ENCODE measurements at regions not wholly inside any gene's neighbourhood (a gene's known extent, or its start where the extent isn't known, plus 50 kb on each side); places are given as distances from the start of the nearest gene placed in this dataset.

GRCh38 chr5:167712986-167713585 is 578.4 kb upstream of the WWC1 start:
- TF ChIP-seq CSRNP3 (CRISPR knock-in tag; IDR thresholded peaks at IDR 0.05), result no peak
- no peak for TF ChIP-seq GLIS3 (CRISPR knock-in tag; IDR thresholded peaks at IDR 0.05)
- TF ChIP-seq PPARA (CRISPR knock-in tag; IDR thresholded peaks at IDR 0.05; ENCODE audit: borderline replicate concordance), result no peak
- no peak for TF ChIP-seq TOX (CRISPR knock-in tag; IDR thresholded peaks at IDR 0.05; ENCODE audit: borderline replicate concordance)
- no peak for TF ChIP-seq PATZ1 (CRISPR knock-in tag; IDR thresholded peaks at IDR 0.05; ENCODE audit: borderline replicate concordance)
- TF ChIP-seq ZFP30 (CRISPR knock-in tag; IDR thresholded peaks at IDR 0.05), result no peak
- TF ChIP-seq TSHZ2 (CRISPR knock-in tag; IDR thresholded peaks at IDR 0.05), result no peak

Data from SK-N-SH treated with all-trans-retinoic acid at 6 μM for 48 hours (cell line).